HL-60 (cell line): ENCODE measurements at regions not wholly inside any gene's neighbourhood (a gene's known extent, or its start where the extent isn't known, plus 50 kb on each side); places are given as distances from the start of the nearest gene placed in this dataset.

Experiments used
- DNase-seq, 2 experiments: peaks; one replicate each; pipeline ENCODE4 v3.0.0-alpha.2; 2010 to 2020; ENCODE audit warnings: low read depth in 1 of 2, low spot score in 1 of 2
- H3K27ac ChIP-seq: fragments of 250-450 bp; sonication (Bioruptor Pico); replicated peaks from 2 replicates; pipeline ENCODE4 v1.5.1; 2020; ENCODE audit warnings: mild to moderate bottlenecking, moderate library complexity
- H3K27me3 ChIP-seq: fragments of 250-450 bp; sonication (Bioruptor Pico); 2 replicates; pipeline ENCODE4 v1.5.1; 2021; ENCODE audit warnings: mild to moderate bottlenecking, moderate library complexity; ENCODE audit not compliant: insufficient read depth, poor library complexity, severe bottlenecking
- H3K4me3 ChIP-seq: replicated peaks from 2 replicates; pipeline ENCODE4 v1.5.1; 2011; ENCODE audit warnings: mild to moderate bottlenecking, control low read depth, low read length; ENCODE audit not compliant: insufficient read depth
- CTCF ChIP-seq: IDR thresholded peaks from one replicate; pipeline ENCODE4 v1.5.1; 2011; ENCODE audit warnings: low read length, control low read depth, inconsistent platforms; ENCODE audit not compliant: insufficient read depth
- GABPA ChIP-seq: IDR thresholded peaks from 2 replicates; pipeline ENCODE4 v1.6.1; 2012; ENCODE audit warnings: low read depth
- POLR2AphosphoS5 ChIP-seq: IDR thresholded peaks from 2 replicates; pipeline ENCODE4 v1.6.1; 2012; ENCODE audit warnings: low read depth
- REST ChIP-seq: IDR thresholded peaks from 2 replicates; pipeline ENCODE4 v1.6.1; 2012; ENCODE audit warnings: low read depth; ENCODE audit not compliant: insufficient replicate concordance
- SPI1 ChIP-seq: IDR thresholded peaks from 2 replicates; pipeline ENCODE4 v1.6.1; 2012; ENCODE audit warnings: low read depth, mild to moderate bottlenecking, borderline replicate concordance

DNA sequence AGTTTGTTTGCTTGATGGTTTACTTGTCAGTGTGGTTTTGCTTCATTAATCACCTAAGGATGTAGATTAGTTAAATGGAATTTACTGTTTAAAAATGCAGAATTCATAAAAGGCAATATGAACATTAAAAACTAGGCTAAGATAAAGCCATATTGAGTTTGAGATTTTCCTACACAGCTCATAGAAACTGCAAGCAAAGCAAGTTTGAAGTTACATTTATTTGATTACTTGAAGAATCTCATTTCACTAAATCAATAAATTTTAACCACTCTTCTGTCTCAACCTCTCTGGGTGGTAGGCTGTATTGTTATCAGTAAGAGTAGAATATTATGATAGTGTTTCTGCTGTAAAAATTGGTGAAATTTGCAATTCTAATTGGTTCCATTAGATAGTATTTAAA is 1180.7 kb upstream of the SLC10A2 start:
- no peak overlapping the region for H3K4me3 ChIP-seq
- DNase-seq = no peak
- no peaks in the 10 kb centered on the region for H3K27me3 ChIP-seq
- H3K27ac ChIP-seq = no peak overlapping the region
- TF ChIP-seq REST = no peak
- no peak for TF ChIP-seq SPI1
- no peak for TF ChIP-seq GABPA

DNA sequence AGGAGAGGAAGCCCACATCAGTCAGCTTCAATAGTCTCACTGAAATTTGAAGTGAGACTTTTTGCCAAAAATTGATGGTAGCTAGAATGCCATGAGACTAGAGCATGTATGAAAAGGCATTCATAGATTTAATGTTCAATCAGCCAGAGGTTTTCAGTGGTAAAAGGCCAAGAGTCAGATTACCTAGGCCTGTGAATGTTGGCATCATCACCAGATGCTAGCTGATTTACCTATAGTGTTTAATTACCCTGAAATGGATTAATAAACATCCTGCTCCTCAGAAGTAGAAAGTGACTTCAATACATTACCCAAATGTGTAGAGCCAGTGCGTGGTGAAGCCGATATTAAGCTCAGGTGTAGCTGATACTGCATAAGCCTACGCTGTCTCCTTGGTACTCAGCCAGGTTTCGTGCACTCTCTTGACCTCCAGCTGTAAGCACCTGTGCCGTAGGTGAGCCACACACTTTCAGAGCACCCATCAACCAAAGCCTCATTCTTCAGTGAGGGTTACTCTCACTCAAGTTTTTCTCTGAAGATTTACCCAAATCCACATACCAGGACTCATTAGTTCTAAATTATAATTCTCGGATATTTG is 1140.3 kb upstream of the SLC10A2 start:
- H3K27ac ChIP-seq = no peak overlapping the region
- no peak overlapping the region for H3K4me3 ChIP-seq
- no peak for DNase-seq
- H3K27me3 ChIP-seq = no peaks in the 10 kb centered on the region
- TF ChIP-seq SPI1 (no peak), POLR2AphosphoS5 (no peak), CTCF (no peak), GABPA (no peak), REST (no peak)

- TF ChIP-seq CTCF = peak; percentile 2
- TF ChIP-seq GABPA = no peak
- no peak for TF ChIP-seq POLR2AphosphoS5
- H3K27me3 ChIP-seq = no peaks in the 10 kb centered on the region
- no peak overlapping the region for H3K4me3 ChIP-seq
- no peak for DNase-seq
- no peak overlapping the region for H3K27ac ChIP-seq
Observed at GRCh38 chr13:104204177-104204576, 1138.0 kb upstream of the SLC10A2 start.

GRCh38 chr13:104198801-104199200 is 1132.6 kb upstream of the SLC10A2 start:
- no peak overlapping the region for H3K4me3 ChIP-seq
- H3K27me3 ChIP-seq = no peaks in the 10 kb centered on the region
- TF ChIP-seq GABPA (no peak), REST (no peak), CTCF (no peak), SPI1 (no peak), POLR2AphosphoS5 (no peak)
- no peak overlapping the region for H3K27ac ChIP-seq
- DNase-seq = no peak
